MM.1S (cell line): ENCODE measurements at regions not wholly inside any gene's neighbourhood (a gene's known extent, or its start where the extent isn't known, plus 50 kb on each side); places are given as distances from the start of the nearest gene placed in this dataset.

ENCODE experiments used
- DNase-seq: peaks from one replicate; pipeline ENCODE4 v3.0.0-alpha.2; 2015
- H2AFZ ChIP-seq: fragments of 300-600 bp; sonication (generic); 2 replicates; pipeline ENCODE4 v1.6.0; 2016; ENCODE audit warnings: antibody characterized with exemption, low read length
- H3F3A ChIP-seq: fragments of 300-600 bp; sonication (generic); 2 replicates; pipeline ENCODE4 v1.6.1; 2016; ENCODE audit warnings: mild to moderate bottlenecking, antibody characterized with exemption, low read length, moderate library complexity, mixed read lengths; ENCODE audit not compliant: insufficient read depth
- H3K27ac ChIP-seq: fragments of 300-600 bp; sonication (generic); 2 replicates; pipeline ENCODE4 v1.5.1; 2016; ENCODE audit warnings: mild to moderate bottlenecking, low read length
- H3K27me3 ChIP-seq: fragments of 300-600 bp; sonication (generic); replicated peaks from 2 replicates; pipeline ENCODE4 v1.6.0; 2016; ENCODE audit warnings: low read length; ENCODE audit not compliant: insufficient read depth
- H3K36me3 ChIP-seq: fragments of 300-600 bp; sonication (generic); replicated peaks from 2 replicates; pipeline ENCODE4 v1.6.1; 2016; ENCODE audit warnings: mild to moderate bottlenecking, low read length, mixed read lengths; ENCODE audit not compliant: insufficient read depth
- H3K4me1 ChIP-seq: fragments of 300-600 bp; sonication (generic); 2 replicates; pipeline ENCODE4 v1.6.1; 2016; ENCODE audit warnings: low read length, mixed read lengths
- H3K4me2 ChIP-seq: fragments of 300-600 bp; sonication (generic); 2 replicates; pipeline ENCODE4 v1.6.0; 2016; ENCODE audit warnings: low read depth, low read length
- H3K4me3 ChIP-seq: fragments of 300-600 bp; sonication (generic); 2 replicates; pipeline ENCODE4 v1.5.1; 2016; ENCODE audit warnings: low read length, mixed read lengths
- H3K79me2 ChIP-seq: fragments of 300-600 bp; sonication (generic); 2 replicates; pipeline ENCODE4 v1.6.1; 2016; ENCODE audit warnings: mixed run types, low read length, mixed read lengths
- H3K9ac ChIP-seq: fragments of 300-600 bp; sonication (generic); 2 replicates; pipeline ENCODE4 v1.6.1; 2016; ENCODE audit warnings: low read length, mixed read lengths
- H3K9me2 ChIP-seq: fragments of 300-600 bp; sonication (generic); replicated peaks from 2 replicates; pipeline ENCODE4 v1.6.1; 2016; ENCODE audit warnings: mild to moderate bottlenecking, low read length, mixed read lengths; ENCODE audit not compliant: insufficient read depth
- H3K9me3 ChIP-seq: fragments of 300-600 bp; sonication (generic); replicated peaks from 2 replicates; pipeline ENCODE4 v1.6.1; 2016; ENCODE audit warnings: mild to moderate bottlenecking, low read length, mixed read lengths; ENCODE audit not compliant: insufficient read depth
- H4K20me1 ChIP-seq: fragments of 300-600 bp; sonication (generic); 2 replicates; pipeline ENCODE4 v1.6.1; 2016; ENCODE audit warnings: mild to moderate bottlenecking, low read length, moderate library complexity, mixed read lengths; ENCODE audit not compliant: insufficient read depth
- EZH2 ChIP-seq: fragments of 300-600 bp; sonication (generic); optimal IDR thresholded peaks from 2 replicates; pipeline ENCODE3; 2017; ENCODE audit warnings: low read depth, mild to moderate bottlenecking, antibody characterized with exemption, low read length, mixed read lengths
- EZH2phosphoT487 ChIP-seq: fragments of 300-600 bp; sonication (generic); IDR thresholded peaks from 2 replicates; pipeline ENCODE4 v1.6.1; 2018; ENCODE audit warnings: antibody characterized with exemption, low read length
- TF ChIP-seq, protein P1 (sequence below): fragments of 300-600 bp; sonication (generic); IDR thresholded peaks from 2 replicates; pipeline ENCODE4 v1.5.1; 2016; ENCODE audit warnings: antibody characterized with exemption, low read length, mixed read lengths

DNA sequence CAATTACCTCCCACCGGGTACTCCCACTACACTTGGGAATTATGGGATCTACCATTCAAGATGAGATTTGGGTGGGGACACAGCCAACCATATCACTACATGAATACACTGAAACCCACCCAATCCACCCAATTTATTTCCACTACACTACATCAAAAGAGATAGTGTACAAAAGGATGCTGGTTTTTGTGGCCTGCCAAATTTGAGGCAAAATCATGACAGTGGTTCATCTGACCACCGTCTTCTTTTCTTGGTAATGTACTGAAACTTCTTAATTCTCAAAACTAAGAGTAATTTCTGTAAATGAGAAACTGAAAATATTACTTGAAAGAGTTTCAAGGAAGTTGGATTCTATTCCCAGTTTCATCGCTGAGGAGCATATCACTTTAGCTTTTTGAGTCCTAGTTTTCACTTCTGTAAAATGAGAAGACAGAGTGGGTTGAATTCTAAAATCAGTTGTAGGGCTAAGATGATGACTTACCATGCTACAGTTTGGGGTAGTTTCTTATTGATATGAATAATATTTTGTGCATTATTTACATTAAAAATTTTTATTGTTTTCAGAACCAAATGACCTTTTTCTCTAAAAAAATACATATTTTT lies 360.4 kb upstream of the CNTN6 start:
- Histone ChIP-seq H3K9ac (no peak overlapping the region), H3F3A (no peaks in the 10 kb centered on the region), H3K4me1 (no peaks in the 10 kb centered on the region), H3K9me2 (no peaks in the 10 kb centered on the region), H3K4me2 (no peak overlapping the region), H3K4me3 (no peak overlapping the region), H3K79me2 (no peaks in the 10 kb centered on the region), H3K27me3 (no peaks in the 10 kb centered on the region), H3K27ac (no peak overlapping the region), H3K36me3 (no peaks in the 10 kb centered on the region), H2AFZ (no peak overlapping the region), H3K9me3 (no peaks in the 10 kb centered on the region), H4K20me1 (no peaks in the 10 kb centered on the region)
- DNase-seq = peak; percentile 27
- TF ChIP-seq, protein P1, sequence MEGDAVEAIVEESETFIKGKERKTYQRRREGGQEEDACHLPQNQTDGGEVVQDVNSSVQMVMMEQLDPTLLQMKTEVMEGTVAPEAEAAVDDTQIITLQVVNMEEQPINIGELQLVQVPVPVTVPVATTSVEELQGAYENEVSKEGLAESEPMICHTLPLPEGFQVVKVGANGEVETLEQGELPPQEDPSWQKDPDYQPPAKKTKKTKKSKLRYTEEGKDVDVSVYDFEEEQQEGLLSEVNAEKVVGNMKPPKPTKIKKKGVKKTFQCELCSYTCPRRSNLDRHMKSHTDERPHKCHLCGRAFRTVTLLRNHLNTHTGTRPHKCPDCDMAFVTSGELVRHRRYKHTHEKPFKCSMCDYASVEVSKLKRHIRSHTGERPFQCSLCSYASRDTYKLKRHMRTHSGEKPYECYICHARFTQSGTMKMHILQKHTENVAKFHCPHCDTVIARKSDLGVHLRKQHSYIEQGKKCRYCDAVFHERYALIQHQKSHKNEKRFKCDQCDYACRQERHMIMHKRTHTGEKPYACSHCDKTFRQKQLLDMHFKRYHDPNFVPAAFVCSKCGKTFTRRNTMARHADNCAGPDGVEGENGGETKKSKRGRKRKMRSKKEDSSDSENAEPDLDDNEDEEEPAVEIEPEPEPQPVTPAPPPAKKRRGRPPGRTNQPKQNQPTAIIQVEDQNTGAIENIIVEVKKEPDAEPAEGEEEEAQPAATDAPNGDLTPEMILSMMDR = no peak
- TF ChIP-seq EZH2 = no peak
- no peak for TF ChIP-seq EZH2phosphoT487

DNA sequence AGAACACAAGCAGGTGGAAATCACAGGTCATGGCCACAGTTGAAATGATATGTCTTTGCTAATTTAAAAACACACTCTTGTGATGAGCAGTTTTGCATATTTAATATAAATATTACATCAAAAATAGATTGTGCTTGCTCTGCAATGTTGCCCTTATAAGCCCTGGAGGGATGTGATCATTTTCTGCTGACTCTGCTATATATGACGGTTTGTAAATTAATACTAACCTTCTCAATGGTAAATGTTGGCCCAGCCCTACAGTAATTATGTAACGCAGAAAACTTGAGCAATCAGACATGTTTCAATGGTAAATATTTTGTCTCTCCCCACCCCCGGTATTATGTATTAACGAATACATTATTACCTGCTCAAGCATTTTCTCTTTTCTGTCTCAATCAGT lies 359.5 kb upstream of the CNTN6 start:
- Histone ChIP-seq H3K9ac (no peak overlapping the region), H3K4me2 (no peak overlapping the region), H3K27me3 (no peaks in the 10 kb centered on the region), H3K27ac (no peak overlapping the region), H4K20me1 (no peaks in the 10 kb centered on the region), H3K79me2 (no peaks in the 10 kb centered on the region), H3K4me3 (no peak overlapping the region), H3K9me3 (no peaks in the 10 kb centered on the region), H3K9me2 (no peaks in the 10 kb centered on the region), H2AFZ (no peak overlapping the region), H3F3A (no peaks in the 10 kb centered on the region), H3K36me3 (no peaks in the 10 kb centered on the region), H3K4me1 (no peaks in the 10 kb centered on the region)
- no peak for DNase-seq
- TF ChIP-seq EZH2 = no peak
- TF ChIP-seq EZH2phosphoT487 = no peak
- TF ChIP-seq, protein P1 = no peak

DNA sequence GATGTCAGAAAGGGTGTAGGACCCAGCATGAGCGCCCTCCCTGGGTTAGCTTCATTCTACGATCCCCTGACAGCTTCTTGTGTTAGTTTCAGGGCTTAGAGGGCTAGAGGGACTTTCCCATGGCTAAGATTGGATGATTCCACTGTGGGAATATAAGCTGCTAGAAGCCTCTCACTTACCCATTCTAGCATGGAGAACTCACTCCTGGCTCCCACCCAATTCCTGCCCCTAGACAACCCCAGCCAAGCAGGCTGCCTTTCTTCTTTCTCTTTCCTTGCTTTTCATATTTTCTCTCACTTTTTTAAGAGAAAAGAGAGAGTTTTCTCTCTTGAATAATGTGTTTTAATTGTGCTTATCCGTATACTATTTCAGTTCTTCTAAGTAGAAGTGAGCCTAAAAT lies 335.1 kb upstream of the CNTN6 start:
- no peaks in the 10 kb centered on the region for H3F3A ChIP-seq
- no peak overlapping the region for H2AFZ ChIP-seq
- H3K36me3 ChIP-seq = no peaks in the 10 kb centered on the region
- H4K20me1 ChIP-seq = no peaks in the 10 kb centered on the region
- no peak overlapping the region for H3K4me2 ChIP-seq
- no peaks in the 10 kb centered on the region for H3K4me1 ChIP-seq
- no peaks in the 10 kb centered on the region for H3K79me2 ChIP-seq
- H3K9me3 ChIP-seq = no peaks in the 10 kb centered on the region
- H3K9ac ChIP-seq = no peak overlapping the region
- H3K9me2 ChIP-seq = no peaks in the 10 kb centered on the region
- no peak overlapping the region for H3K4me3 ChIP-seq
- no peaks in the 10 kb centered on the region for H3K27me3 ChIP-seq
- TF ChIP-seq EZH2phosphoT487 = no peak
- no peak for TF ChIP-seq EZH2
- TF ChIP-seq, protein P1 = no peak
- no peak for DNase-seq
- no peak overlapping the region for H3K27ac ChIP-seq
